DOHH2 (cell line): ENCODE measurements at regions not wholly inside any gene's neighbourhood (a gene's known extent, or its start where the extent isn't known, plus 50 kb on each side); places are given as distances from the start of the nearest gene placed in this dataset.

Experiments used
- H3F3A ChIP-seq: fragments of 200-600 bp; sonication (generic), shearing (Covaris generic); 2 replicates; pipeline ENCODE4 v1.6.0; 2016; ENCODE audit warnings: antibody characterized with exemption, mild to moderate bottlenecking; ENCODE audit not compliant: control insufficient read depth, insufficient read depth
- H3K27ac ChIP-seq: fragments of 200-600 bp; sonication (generic); 2 replicates; pipeline ENCODE4 v1.5.1; 2014; ENCODE audit warnings: low read depth, mild to moderate bottlenecking, low read length, moderate library complexity
- H3K27me3 ChIP-seq: fragments of 200-600 bp; sonication (generic); 2 replicates; pipeline ENCODE4 v1.6.1; 2014; ENCODE audit warnings: mild to moderate bottlenecking, low read length, mixed read lengths; ENCODE audit not compliant: control insufficient read depth
- H3K36me3 ChIP-seq: fragments of 200-600 bp; sonication (generic); 2 replicates; pipeline ENCODE4 v1.6.1; 2014; ENCODE audit warnings: mild to moderate bottlenecking, low read length, moderate library complexity, mixed read lengths; ENCODE audit not compliant: control insufficient read depth
- H3K4me1 ChIP-seq: fragments of 200-600 bp; sonication (generic); 2 replicates; pipeline ENCODE4 v1.6.1; 2014; ENCODE audit warnings: mild to moderate bottlenecking, low read length, mixed read lengths; ENCODE audit not compliant: control insufficient read depth
- H3K4me2 ChIP-seq: fragments of 200-600 bp; sonication (generic); 2 replicates; pipeline ENCODE4 v1.6.0; 2014; ENCODE audit warnings: mild to moderate bottlenecking, low read length, moderate library complexity
- H3K4me3 ChIP-seq: fragments of 200-600 bp; sonication (generic); 2 replicates; pipeline ENCODE4 v1.5.1; 2014; ENCODE audit warnings: mild to moderate bottlenecking, low read length, mixed read lengths
- H3K79me2 ChIP-seq: fragments of 200-600 bp; sonication (generic); 2 replicates; pipeline ENCODE4 v1.6.1; 2014; ENCODE audit warnings: mild to moderate bottlenecking, low read length, mixed read lengths; ENCODE audit not compliant: control insufficient read depth
- H3K9me2 ChIP-seq: fragments of 200-600 bp; sonication (generic); replicated peaks from 2 replicates; pipeline ENCODE4 v1.6.1; 2014; ENCODE audit warnings: mild to moderate bottlenecking, low read length, mixed read lengths; ENCODE audit not compliant: control insufficient read depth
- H3K9me3 ChIP-seq: fragments of 200-600 bp; sonication (generic); 2 replicates; pipeline ENCODE4 v1.6.1; 2014; ENCODE audit warnings: antibody characterized with exemption, low read length, mixed read lengths; ENCODE audit not compliant: control insufficient read depth, insufficient read depth
- H4K20me1 ChIP-seq: fragments of 200-600 bp; sonication (generic); 2 replicates; pipeline ENCODE4 v1.6.0; 2014; ENCODE audit warnings: low read depth, mild to moderate bottlenecking, antibody characterized with exemption, low read length, moderate library complexity; ENCODE audit not compliant: control insufficient read depth, insufficient read depth
- EZH2phosphoT487 ChIP-seq: fragments of 200-600 bp; sonication (generic); IDR thresholded peaks from 2 replicates; pipeline ENCODE4 v1.6.1; 2017; ENCODE audit warnings: borderline replicate concordance, mild to moderate bottlenecking, antibody characterized with exemption, low read length, moderate library complexity, mixed read lengths
- TF ChIP-seq, protein P1 (sequence below): fragments of 200-600 bp; sonication (generic); IDR thresholded peaks from one replicate; pipeline ENCODE4 v1.5.1; 2014; ENCODE audit warnings: antibody characterized with exemption, mild to moderate bottlenecking, low read depth, low read length; ENCODE audit not compliant: poor library complexity, severe bottlenecking

DNA sequence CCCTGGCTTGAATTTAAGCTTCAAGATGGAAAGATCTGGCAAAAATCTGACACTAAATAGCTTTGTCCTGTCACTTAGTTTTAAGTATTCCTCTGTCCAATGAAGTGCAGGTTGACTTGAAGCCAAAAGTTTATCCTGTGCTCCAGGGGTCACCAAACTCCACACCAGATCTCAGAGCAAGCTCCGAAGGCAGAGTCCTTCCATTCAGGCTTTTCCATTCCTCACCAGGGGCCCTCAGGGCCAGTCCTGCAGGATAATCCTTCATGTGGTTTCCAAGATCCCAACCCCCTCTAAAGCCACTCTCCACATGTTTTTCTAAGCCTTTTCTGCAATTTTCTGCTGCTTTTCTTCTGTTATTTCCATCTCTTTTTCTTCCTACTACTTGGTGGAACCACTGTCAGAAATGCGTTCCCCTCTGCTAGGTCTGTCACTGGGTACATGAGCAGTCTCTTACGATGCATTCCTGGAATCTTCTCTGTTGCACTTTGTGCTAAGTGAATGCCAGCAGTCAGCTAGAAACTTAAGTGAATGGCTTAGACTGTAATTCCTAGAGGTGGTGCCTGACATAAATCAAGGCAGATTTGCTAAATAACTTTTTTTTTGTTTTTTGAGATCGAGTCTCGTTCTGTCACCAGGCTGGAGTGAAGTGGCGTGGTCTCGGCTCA lies 251.4 kb downstream of the MSRB3 start:
- Histone ChIP-seq H3K27ac (no peak overlapping the region), H3K4me3 (no peak overlapping the region), H3K4me1 (no peaks in the 10 kb centered on the region), H3K36me3 (no peaks in the 10 kb centered on the region), H3K79me2 (no peaks in the 10 kb centered on the region), H4K20me1 (no peaks in the 10 kb centered on the region), H3K9me3 (no peaks in the 10 kb centered on the region), H3F3A (no peaks in the 10 kb centered on the region), H3K27me3 (no peaks in the 10 kb centered on the region), H3K9me2 (no peaks in the 10 kb centered on the region), H3K4me2 (no peak overlapping the region)
- TF ChIP-seq, protein P1, sequence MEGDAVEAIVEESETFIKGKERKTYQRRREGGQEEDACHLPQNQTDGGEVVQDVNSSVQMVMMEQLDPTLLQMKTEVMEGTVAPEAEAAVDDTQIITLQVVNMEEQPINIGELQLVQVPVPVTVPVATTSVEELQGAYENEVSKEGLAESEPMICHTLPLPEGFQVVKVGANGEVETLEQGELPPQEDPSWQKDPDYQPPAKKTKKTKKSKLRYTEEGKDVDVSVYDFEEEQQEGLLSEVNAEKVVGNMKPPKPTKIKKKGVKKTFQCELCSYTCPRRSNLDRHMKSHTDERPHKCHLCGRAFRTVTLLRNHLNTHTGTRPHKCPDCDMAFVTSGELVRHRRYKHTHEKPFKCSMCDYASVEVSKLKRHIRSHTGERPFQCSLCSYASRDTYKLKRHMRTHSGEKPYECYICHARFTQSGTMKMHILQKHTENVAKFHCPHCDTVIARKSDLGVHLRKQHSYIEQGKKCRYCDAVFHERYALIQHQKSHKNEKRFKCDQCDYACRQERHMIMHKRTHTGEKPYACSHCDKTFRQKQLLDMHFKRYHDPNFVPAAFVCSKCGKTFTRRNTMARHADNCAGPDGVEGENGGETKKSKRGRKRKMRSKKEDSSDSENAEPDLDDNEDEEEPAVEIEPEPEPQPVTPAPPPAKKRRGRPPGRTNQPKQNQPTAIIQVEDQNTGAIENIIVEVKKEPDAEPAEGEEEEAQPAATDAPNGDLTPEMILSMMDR: no peak
- TF ChIP-seq EZH2phosphoT487: no peak

DNA sequence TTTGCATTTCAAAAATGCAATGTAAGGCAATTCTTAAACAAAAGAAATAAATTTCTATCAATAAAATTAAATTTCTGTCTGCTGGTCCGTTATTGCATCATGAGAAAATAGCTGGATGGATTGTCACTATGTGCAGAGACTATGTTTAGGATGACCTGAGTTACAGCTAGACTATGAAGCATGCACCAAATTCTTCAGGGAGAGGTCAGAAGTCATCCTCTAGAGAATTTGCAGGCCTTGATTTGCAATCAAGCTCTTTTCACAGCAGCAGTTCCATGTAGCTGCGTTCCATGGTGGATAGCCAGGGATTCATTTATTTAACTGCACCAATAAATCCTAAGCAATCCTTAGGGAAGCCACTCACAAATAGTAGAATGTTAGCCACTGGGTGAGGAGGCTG lies 253.7 kb downstream of the MSRB3 start:
- Histone ChIP-seq H3K4me1 (peaks cover 2% of the 10 kb centered on the region; the same call in 1 of the 2 replicates), H3F3A (no peaks in the 10 kb centered on the region), H3K4me3 (no peak overlapping the region), H3K9me3 (no peaks in the 10 kb centered on the region), H3K36me3 (no peaks in the 10 kb centered on the region), H4K20me1 (no peaks in the 10 kb centered on the region), H3K4me2 (no peak overlapping the region), H3K79me2 (no peaks in the 10 kb centered on the region), H3K27ac (no peak overlapping the region), H3K27me3 (no peaks in the 10 kb centered on the region), H3K9me2 (no peaks in the 10 kb centered on the region)
- TF ChIP-seq EZH2phosphoT487: no peak
- TF ChIP-seq, protein P1: no peak

DNA sequence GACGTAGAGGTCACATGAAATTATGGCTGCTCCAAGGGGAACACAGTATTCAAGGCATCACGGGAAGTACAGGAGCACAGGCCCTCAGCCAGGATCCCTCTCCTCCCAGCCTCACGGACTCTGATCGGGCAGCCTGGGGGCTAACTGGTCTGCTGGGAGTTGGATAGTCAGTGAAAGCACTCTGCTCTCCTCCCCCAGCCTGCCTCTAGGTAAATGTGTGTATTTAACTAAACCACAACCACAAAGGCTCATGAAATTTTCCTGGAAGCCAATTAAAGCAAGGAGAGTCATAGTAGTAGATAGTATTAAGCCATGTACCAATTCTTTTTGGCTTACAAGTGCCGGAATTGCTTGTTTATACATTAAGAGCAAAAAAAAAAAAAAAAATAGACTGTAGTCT lies 254.3 kb downstream of the MSRB3 start:
- Histone ChIP-seq H3F3A (no peaks in the 10 kb centered on the region), H3K79me2 (no peaks in the 10 kb centered on the region), H3K4me1 (peaks cover 4% of the 10 kb centered on the region; the same call in 1 of the 2 replicates), H3K27me3 (no peaks in the 10 kb centered on the region), H3K4me3 (no peak overlapping the region), H4K20me1 (no peaks in the 10 kb centered on the region), H3K9me3 (no peaks in the 10 kb centered on the region), H3K27ac (no peak overlapping the region), H3K9me2 (no peaks in the 10 kb centered on the region; the same call in 1 of the 2 replicates), H3K36me3 (no peaks in the 10 kb centered on the region), H3K4me2 (no peak overlapping the region)
- TF ChIP-seq EZH2phosphoT487: no peak
- TF ChIP-seq, protein P1: no peak
